Activated CD4-positive, alpha-beta T cell treated with anti-CD3 and anti-CD28 coated beads for 24 hours (primary cell): ENCODE measurements at regions not wholly inside any gene's neighbourhood (a gene's known extent, or its start where the extent isn't known, plus 50 kb on each side); places are given as distances from the start of the nearest gene placed in this dataset.
"Not testable (repeated sequence)": the region's sequence is repeated elsewhere in the genome, so short reads cannot be mapped to it uniquely, and the experiment has no call there.

Experiments used
- DNase-seq, 2 donors: peaks; one replicate each; pipeline ENCODE4 v3.0.0-alpha.2; 2020; ENCODE audit warnings: low read depth in 2 of 2

DNA sequence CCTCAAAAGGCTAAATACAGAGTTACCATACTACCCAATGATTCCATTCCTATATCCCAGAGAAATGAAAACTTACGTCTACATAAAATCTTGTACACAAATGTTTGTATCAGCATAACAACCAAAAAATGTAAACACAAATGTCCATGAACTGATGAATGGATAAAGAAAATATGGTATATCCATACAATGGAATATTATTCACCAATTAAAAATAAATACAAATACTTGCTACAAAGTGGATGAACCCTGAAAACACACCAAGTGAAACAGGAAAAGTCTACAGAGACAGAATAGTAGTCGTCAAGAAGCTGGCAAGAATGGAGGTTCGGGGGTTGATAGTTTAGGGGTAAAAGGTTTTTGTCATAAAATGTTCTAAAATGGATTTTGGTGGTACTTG, 54.0 kb upstream of the ANKRD28 start:
- DNase-seq = no peak

DNA sequence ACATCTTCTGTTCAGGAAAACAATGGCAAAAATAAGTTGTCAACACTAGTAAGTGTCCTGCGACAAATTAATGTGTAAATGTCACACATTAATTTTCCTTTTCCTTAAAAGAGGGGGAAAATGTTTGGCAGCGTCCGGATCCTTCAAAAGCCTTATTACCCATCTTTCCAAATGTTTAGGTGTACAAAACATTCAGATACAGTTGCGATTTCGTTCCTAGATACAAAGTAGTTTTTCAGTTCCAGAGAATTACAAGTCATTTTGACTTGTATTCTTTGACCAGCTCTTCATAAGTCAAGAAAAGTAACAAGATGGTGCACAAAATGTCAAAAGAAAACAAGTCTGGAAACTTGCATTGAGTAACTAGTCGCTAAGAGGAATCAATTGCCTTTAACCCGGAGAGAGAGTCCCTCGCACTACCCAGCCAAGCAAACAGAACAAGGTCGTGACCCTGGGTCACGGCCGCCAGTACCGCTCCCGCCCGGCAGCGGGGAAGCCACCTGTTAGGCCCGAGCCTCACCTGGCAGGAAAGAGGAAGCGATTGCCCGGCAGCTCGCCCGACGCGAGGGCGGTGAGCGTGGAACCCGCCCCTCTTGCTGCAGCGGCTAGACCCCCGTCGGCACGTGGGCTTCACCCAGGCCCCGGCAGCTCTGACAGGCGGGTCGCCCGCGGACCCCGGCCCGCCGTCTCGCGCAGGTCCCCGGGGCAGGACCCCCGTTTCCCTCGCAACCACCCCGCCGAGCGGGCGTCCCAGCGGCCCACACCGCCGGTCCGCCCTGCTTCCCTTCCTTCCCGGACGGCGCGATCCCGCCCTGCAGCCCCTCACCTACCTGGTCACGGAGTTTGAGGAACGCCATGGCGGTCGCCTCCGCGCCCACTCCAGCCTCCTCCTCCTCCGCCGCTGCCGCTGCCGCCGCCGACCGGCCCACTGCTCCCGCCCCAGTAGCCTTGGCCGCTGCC, 61.0 kb upstream of the ANKRD28 start:
- peak in 1 of 2 donors; percentile 40 for DNase-seq

DNA sequence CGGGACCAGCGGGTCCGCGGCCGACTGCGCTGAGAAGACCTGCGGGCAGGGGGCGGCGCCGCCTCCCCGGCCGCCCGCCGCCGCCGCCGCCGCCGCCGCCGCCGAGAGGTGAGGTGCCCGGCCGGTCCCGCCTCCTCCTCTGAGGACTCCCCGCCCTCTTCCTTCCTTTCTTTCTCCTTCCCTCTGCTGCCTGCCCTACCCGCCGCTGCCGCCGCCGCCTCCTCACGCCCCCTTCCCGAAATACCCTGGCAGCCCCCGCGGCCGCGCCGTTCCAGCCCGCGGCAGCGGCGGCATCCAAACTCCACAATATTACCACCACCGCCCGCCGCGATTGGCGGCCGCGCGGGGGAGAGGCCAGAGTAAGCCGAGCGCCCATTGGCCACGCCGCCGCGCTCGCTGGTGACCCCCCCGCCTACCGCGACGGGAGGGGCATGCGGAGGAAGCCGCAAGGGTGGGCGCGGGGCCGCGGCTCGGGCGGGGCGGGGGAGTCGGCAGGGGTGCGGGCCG, 61.8 kb upstream of the ANKRD28 start:
- DNase-seq = peak; percentile 60 to 70

DNA sequence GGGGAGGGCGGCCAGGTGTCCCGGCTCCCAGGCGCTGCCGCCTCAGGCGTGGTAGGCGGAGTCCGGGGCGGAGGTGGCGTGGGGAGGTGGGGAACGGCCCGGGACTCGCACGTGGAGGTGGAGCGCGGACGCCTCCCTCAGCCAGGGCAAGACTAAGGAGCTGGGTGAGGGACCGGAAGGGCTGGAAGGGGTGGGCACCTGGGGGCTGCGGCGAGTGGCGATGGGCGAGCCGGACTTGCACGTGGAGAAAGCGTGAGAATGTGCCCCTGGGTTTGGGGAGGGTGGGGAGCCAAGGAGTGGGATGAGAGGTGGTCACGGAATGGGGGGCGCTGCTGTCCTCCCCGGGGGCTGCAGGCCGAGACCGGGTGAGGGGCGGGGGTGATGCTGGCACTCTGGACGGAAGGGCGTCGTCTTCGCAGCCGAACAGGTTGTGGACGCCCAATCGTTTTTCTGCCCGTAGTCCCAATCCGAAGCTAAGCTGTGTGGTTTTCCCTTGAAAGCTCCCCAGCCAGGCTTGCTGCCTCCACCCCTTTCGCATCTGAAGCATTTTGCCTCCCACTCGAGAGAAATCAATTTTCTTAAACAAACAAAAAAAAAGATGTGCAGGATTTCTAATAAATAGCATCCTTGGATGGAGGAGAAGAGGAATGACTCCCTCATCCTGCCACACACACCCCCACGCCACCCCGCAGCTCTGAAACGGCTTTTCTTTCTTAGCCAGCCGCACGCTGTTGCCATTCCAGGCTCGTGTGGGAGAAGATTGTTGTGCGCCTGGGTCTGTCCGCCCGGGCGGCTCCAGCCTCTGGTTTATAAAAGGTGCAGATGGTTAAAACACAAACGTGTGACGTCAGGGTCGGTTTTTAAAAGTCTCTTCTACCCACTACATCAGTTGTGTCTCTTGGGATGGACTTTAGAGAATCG, 62.5 kb upstream of the ANKRD28 start:
- DNase-seq = no peak

DNA sequence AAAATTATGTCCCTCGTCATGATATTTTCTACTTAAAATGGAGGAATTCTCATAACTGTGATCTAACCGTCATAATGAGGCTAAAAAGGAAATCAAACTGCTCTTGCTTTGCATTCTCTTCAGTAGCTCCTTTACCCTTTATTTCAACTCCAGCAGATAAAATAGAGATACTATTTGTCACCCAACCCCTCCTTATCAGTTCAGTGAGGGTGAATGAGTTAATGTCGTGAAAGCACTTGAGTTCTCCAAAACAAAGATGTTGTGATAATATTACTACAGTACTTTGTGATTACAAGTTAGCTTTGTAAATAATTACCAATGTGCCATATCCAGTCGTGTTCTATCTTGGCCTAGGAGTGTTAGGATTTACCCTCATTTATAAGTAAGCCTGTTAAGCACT, 63.4 kb upstream of the ANKRD28 start:
- DNase-seq = no peak

DNA sequence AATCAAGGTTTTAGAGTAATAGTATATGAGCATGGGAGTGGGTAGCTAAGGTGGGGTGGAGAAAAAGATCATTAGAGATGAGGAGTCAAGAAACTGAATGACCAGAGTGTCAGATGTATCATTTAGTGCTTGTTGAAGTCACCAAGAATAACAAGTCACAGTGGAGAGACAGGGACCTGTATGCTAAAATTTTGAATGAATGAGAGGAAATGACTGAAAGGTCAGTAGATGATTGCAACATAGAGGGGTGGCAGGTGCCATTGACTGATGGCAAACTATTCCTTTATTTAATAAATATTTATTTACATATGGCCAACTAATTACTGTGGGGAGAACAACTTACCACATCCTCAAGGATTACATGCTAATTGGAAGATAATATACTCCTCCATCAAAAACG, 75.0 kb upstream of the ANKRD28 start:
- no peak for DNase-seq

DNA sequence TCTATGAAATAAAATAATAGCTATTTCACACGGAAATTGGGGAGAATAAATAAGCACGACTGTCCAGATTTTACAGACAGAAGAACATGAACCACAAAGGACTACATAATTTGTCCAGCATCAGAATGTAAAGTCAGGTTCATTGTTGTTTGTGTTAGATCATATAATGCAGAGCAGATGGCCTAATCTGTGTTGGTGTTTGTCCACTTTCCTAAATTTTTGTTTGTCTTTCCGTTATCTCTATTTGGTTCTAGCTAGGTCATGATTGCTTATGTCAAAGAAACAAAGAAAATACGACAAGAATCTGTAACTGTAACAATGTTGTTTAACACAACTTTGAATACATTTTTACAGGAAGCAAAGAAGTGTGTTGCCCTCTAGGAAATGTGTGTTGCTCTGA, 75.6 kb upstream of the ANKRD28 start:
- no peak for DNase-seq

DNA sequence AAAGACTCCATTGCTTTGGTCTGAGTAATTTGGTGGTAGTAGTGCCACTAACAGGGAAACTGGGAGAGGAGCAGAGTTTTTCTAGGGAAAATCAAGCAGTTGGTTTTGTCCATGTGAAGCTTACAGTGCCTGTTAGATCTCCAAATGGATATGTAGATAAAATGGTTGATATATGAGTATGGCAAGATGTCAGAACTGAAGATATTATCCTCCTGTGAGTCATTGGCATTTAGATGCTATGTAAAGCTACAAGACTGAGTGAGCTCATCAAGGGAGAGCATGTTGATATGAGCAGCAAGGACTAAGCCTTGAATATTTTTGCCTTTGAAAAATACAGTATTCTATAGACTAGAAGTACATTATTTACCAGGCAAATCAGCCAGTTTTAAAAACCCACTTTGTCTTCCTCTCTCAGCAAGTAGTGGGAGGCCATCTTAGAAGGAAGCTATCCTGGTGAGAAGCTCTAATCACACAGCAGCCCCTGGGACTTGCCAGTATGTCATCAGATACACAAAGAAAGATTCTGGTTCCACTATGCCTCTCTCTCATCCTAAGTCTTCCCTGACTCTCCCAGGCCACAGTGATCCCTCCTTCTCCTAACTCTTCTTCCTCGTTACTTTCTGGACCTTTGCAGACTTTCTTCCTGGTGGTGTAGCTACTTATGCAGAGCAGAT, 77.4 kb upstream of the ANKRD28 start:
- no peak for DNase-seq

DNA sequence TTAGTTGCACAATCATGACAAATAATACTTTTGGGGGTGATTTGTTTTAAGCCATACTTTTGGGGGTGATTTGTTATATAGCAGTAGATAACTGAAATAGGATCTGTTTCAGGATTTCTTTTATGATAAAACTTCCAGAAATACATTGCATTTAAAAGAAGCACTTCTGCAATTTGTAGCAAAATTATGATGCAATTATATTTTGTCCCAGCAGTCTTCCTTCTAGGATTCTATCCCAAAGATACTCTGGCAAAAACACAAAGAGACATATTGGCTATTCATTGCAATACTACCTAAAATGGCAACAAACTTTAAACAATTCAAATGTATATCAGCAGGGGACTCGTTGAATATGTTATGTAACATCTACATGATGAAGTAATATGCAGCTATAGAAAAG, 78.9 kb upstream of the ANKRD28 start:
- DNase-seq = no peak

DNA sequence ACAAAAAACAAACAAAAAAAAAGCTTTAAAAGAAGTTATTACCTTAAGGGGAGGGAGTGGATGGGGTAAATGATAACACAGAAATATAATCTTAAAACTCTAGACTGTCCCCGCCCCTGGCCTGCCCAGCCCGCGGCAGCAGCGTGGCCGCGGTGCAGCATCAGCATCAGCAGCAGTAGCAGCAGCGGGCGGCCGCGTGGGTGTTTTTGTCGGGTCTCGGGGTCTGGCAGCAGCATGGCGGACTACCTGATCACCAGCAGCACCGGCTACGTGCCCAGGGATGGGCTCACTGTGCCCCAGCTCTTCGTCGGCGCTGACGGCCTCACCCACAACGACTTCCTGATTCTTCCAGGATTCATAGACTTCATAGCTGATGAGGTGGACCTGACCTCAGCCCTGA, 80.0 kb upstream of the ANKRD28 start:
- DNase-seq = no peak

DNA sequence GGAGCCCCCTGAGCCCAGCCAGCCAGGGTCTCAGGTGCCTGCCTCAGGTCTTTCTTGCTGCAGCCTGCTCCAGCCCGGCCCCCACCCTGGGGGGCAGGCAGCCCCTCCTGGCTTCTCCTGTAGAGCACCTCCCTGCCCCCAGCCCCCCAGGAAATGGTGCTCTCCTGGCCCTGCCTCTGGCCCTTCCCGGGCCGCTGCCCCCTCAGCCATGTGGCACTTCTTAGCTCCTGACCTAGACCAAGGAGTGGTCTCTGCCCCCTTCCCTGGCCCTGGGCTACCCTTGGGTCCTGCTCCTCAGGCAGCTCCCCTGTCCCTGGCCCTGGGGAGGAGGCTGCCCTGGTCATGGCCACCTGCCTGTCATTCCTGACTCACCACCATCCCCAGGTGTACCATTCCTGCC, 82.0 kb upstream of the ANKRD28 start:
- DNase-seq = not testable (repeated sequence)

DNA sequence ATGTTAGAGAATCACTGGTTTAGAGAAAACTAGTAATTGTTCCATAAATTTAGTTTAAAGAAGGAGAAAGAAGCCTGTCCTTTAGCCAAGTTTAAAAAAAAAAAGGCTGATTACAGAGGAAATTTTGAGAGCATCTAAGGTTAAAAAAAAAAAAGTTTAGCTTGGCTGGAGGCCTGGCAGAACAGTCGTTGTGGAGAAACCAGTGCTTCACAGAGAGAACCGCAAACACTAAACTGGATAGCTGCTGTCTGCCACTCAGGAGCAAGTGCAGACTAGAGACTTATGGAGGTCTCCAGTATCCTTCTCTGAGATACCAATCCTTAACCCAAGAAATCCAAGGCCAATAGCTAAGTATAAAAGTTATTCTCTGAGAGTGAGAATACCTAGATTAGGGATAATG, 84.8 kb upstream of the ANKRD28 start:
- no peak for DNase-seq

DNA sequence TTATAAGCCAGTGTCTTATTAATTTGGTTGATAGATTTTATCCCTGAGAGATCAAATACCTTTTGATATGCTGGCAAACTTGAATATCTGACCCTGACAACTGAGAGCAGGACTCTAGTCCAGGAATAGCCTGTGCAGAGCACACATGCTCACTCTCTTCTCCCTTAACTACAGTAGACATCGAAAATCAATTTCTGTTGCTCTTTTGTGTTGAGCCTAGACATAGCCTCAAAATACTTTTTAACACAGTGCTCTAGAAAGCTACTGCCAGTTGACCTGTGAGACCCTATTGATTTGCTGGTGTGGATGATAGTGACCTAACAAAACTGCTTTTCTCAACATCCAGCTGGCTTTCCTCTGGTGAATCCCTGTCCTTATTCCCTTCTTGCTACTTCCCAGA, 86.4 kb upstream of the ANKRD28 start:
- no peak for DNase-seq

DNA sequence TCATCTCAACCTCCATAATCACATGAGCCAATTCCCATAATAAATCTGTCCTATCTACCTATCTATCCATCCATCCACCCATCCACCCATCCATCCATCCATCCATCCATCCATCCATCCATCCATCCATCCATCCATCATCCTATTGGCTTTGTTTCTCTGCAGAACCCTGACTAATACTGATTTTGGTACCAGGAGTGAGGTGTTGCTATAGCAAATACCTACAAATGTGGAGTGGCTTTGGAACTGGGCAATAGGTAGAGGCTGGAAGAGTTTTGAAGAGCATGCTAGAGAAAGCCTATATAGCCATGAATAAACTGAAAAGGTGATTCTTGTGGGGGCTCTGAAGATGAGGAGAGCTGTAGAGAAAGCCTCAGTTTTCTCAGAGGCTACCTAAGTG, 88.7 kb upstream of the ANKRD28 start:
- DNase-seq = no peak

DNA sequence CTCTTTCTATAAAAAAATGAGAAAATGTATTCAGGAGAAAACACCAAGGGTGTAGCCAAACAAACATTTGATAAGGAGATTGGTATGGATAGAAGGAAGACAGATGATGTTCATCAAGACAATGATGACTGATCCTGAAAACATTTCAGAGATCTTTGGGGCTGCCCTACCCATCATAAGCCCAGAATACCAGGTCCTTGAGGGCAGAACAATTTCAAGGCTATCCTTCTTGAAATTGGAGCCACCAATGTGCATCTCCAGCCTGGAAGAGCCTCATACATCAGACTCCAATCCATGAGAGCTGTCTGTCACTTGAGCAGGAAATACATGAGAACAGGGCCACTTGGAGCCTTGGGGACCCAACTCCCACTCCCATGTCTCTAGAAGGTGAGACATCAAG, 89.5 kb upstream of the ANKRD28 start:
- DNase-seq = no peak

DNA sequence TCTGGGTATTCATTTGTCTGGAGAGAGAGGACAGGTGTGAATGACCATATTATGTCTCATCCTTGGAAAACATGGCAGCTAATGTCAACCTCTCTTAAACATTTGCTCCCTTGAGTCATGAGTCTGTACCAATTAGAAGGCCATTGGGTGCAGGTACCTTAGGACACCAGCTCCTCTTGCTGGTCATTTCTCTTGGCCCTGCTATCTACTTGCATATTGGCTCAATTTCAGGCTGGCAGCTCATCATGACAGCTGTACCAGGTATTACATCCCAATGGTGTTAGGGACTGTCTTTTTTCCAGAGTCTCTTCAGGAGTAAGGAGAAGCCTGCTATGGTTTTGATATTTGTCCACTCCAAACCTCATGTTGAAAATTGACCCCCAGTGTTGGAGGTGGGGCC, 92.2 kb upstream of the ANKRD28 start:
- no peak for DNase-seq

DNA sequence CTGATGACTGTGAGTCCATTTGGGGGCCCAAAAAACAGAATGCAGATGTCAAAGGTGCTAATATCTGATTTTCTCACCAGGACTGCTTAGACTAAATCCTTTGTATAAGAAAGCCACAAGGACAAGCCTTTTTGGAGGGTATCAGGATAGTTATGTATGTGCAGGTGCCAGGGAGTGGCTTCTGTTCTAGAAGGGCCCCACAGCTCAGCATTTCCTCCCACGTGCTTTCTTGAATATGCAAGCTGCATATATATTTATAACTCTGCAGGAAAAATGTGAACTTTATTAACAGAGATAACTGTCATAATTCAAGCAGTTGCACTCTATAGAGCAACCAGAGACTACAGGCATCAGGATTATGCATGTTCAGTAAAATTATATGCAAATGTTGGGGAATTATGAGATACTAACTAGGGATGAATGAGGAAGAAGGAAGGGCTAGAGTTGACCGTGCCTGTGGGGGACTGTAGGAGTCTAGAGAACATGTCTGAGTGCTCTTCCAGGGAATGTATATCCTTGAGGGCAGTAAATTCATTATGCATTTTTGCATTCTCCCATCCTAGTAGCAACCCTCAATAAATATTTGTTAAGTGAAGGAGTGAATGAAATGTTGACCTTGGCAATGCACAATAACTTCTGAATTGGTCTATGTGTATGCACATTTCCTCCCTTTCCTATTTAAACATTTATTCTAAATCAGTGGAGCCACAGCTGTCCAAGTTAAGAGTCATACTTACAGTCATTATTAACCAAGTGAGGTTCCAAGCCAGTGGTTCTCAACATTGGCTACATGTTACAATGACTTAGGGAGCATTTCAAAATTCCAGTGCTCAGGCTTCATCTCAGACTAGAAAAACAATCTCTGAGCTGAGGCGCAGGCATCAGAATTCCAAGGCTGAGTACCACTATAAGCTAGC, 94.8 kb upstream of the ANKRD28 start:
- no peak for DNase-seq

DNA sequence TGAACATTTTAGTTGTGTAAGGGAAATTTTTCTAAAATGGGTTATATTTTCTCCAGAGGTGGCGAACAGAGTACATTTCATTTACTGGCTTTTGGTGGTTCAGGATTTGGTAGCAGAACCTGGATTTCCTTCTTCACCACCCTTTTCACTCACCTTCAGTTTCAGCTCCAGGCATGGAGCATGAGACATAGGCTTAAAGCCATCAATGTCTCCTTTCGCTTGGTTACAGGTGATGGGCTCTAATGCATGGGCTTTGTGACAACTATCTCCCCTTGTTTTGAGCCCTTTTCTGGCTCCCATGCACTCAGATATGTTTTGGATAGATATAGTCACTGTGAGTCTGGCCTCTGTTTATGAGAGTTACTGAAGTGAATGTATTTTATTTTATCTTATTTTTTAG, 96.6 kb upstream of the ANKRD28 start:
- DNase-seq = no peak

DNA sequence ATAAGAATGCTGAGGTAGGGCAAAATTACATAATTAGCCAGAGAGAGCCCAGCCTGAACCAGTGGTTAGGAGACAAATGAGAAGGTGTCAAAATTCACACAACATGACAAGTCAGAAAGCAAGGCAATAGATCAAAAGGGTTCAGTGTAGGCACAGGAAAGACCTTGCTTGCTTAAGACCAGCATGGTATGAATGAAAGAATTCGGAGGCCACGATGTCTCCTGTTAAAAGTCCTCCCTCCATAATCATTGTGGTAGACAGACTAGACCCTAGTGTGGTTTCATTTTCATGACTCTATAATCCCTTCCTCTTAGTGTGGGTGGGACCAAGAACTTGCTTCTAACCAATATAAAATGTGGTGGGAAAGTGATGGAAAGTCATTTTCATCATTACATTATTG, 98.7 kb upstream of the ANKRD28 start:
- DNase-seq = no peak

DNA sequence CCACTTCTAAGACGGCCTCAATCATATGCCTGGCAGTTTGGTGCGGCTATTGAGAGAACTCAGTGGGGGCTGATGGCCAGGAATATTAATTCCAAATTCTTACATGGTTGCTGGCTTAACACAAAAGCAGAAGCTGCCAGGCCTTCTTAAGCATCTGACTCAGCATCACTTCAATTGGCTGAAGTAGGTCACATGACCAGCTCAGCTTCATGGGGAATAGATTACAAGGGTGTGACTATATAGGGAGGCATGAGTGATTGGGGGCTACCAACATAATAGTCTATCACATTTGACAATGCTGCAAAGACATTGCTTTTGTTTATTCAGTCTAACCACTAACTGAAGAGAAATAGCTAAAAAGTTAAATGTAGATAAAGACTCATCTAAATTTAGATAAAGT, 101.6 kb upstream of the ANKRD28 start:
- DNase-seq = no peak

DNA sequence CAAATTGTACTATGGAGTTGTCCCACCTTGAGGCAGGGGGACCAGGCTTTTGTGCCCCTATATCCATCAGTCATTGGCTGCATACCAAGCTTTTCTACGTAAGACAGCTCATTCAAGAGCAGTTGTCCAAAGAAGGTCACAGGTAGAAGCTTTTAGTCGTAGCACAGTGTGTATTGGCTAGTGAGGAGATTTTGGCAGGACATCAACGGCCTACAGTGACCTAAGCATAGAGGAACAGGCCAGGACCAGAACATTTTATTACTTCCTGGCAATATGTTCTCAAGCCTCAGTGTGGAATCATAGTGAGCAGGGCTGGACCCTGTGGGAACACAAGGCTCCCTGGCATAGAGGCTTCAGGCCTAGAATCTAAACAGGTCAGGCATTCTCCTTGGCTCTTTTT, 105.4 kb upstream of the ANKRD28 start:
- no peak for DNase-seq
